ENCODE measurements at regions not wholly inside any gene's neighbourhood (a gene's known extent, or its start where the extent isn't known, plus 50 kb on each side); places are given as distances from the start of the nearest gene placed in this dataset.
"Not testable (repeated sequence)": the region's sequence is repeated elsewhere in the genome, so short reads cannot be mapped to it uniquely, and the experiment has no call there.

GRCh38 chr1:78263459-78263858 lies 217.7 kb downstream of the GIPC2 start:
- no peaks in the 10 kb centered on the region for H3K36me3 Mint-ChIP-seq
- ChIA-PET POLR2A (no interaction called here), CTCF (no interaction called here)
- H3K9me3 Mint-ChIP-seq, result peaks cover 5 to 16% (median 8%) of the 10 kb centered on the region in 5 donors
- Histone ChIP-seq H3K9me3 (ENCODE audit: low read length) (no peaks in the 10 kb centered on the region), H3K36me3 (ENCODE audit: insufficient read depth, low read length) (no peaks in the 10 kb centered on the region), H3K27me3 (ENCODE audit: insufficient read depth, low read length, poor library complexity, severe bottlenecking) (no peaks in the 10 kb centered on the region), H3K4me1 (ENCODE audit: insufficient read depth, low read length) (no peaks in the 10 kb centered on the region), H3K27ac (ENCODE audit: low read depth, low read length) (no peak overlapping the region), H3K4me3 (ENCODE audit: low read length) (no peak overlapping the region)
- DNase-seq, result no peak
- no peak overlapping the region for H3K27ac Mint-ChIP-seq
- no peak overlapping the region for H3K4me3 Mint-ChIP-seq
- no peaks in the 10 kb centered on the region for H3K4me1 Mint-ChIP-seq
- peaks cover 0 to 3% of the 10 kb centered on the region in 2 donors for H3K27me3 Mint-ChIP-seq

DNA sequence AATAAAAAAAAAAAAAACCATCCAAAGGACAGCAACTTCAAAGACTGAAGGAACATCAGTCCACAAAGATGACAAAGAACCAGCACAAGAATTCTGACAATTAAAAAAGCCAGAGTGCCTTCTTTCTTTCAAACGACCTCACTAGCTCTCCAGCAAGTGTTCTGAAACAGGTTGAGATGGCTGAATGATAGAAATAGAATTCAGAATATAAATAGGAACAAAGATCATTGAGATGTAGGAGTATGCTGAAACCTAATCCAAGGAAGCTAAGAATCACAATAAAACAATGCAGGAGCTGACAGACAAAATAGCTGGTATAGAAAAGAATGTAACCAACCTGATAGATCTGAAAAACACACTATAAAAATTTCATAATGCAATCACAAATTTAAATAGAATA lies 218.2 kb downstream of the GIPC2 start:
- ChIA-PET POLR2A (no interaction called here), CTCF (no interaction called here)
- no peaks in the 10 kb centered on the region for H3K36me3 Mint-ChIP-seq
- Histone ChIP-seq H3K4me3 (ENCODE audit: low read length) (no peak overlapping the region), H3K27me3 (ENCODE audit: insufficient read depth, low read length, poor library complexity, severe bottlenecking) (no peaks in the 10 kb centered on the region), H3K27ac (ENCODE audit: low read depth, low read length) (no peak overlapping the region), H3K4me1 (ENCODE audit: insufficient read depth, low read length) (no peaks in the 10 kb centered on the region), H3K36me3 (ENCODE audit: insufficient read depth, low read length) (no peaks in the 10 kb centered on the region), H3K9me3 (ENCODE audit: low read length) (no peaks in the 10 kb centered on the region)
- H3K4me3 Mint-ChIP-seq, result no peak overlapping the region
- no peak overlapping the region for H3K27ac Mint-ChIP-seq
- H3K27me3 Mint-ChIP-seq, result peaks cover 0 to 3% of the 10 kb centered on the region in 2 donors
- no peak for DNase-seq
- peaks cover 5 to 20% (median 8%) of the 10 kb centered on the region in 5 donors for H3K9me3 Mint-ChIP-seq
- no peaks in the 10 kb centered on the region for H3K4me1 Mint-ChIP-seq

- no peaks in the 10 kb centered on the region for H3K27me3 Mint-ChIP-seq
Observed at GRCh38 chr1:78267513-78268218, 221.9 kb downstream of the GIPC2 start.

GRCh38 chr1:78269591-78269990 lies 221.2 kb upstream of the PTGFR start:
- no peak for DNase-seq
- H3K4me1 ChIP-seq (ENCODE audit: insufficient read depth, low read length), result no peaks in the 10 kb centered on the region
- H3K36me3 ChIP-seq (ENCODE audit: insufficient read depth, low read length), result no peaks in the 10 kb centered on the region
- H3K9me3 ChIP-seq (ENCODE audit: low read length), result no peaks in the 10 kb centered on the region
- CTCF ChIA-PET, result no interaction called here
- H3K9me3 Mint-ChIP-seq, result peaks cover 0 to 14% (median 4%) of the 10 kb centered on the region in 5 donors
- H3K4me3 ChIP-seq (ENCODE audit: low read length), result no peak overlapping the region
- no peaks in the 10 kb centered on the region for H3K36me3 Mint-ChIP-seq
- H3K27me3 ChIP-seq (ENCODE audit: insufficient read depth, low read length, poor library complexity, severe bottlenecking), result no peaks in the 10 kb centered on the region
- no peaks in the 10 kb centered on the region for H3K27me3 Mint-ChIP-seq
- no peaks in the 10 kb centered on the region for H3K4me1 Mint-ChIP-seq
- H3K4me3 Mint-ChIP-seq, result no peak overlapping the region
- no peak overlapping the region for H3K27ac Mint-ChIP-seq
- POLR2A ChIA-PET, result no interaction called here
- no peak overlapping the region for H3K27ac ChIP-seq (ENCODE audit: low read depth, low read length)

More at GRCh38 chr1:78267513-78268218, 221.9 kb downstream of the GIPC2 start:
- no peak overlapping the region for H3K27ac Mint-ChIP-seq
- Histone ChIP-seq H3K27ac (ENCODE audit: low read depth, low read length) (no peak overlapping the region), H3K4me3 (ENCODE audit: low read length) (no peak overlapping the region), H3K27me3 (ENCODE audit: insufficient read depth, low read length, poor library complexity, severe bottlenecking) (no peaks in the 10 kb centered on the region), H3K9me3 (ENCODE audit: low read length) (no peaks in the 10 kb centered on the region), H3K4me1 (ENCODE audit: insufficient read depth, low read length) (no peaks in the 10 kb centered on the region), H3K36me3 (ENCODE audit: insufficient read depth, low read length) (no peaks in the 10 kb centered on the region)
- H3K36me3 Mint-ChIP-seq, result no peaks in the 10 kb centered on the region
- H3K9me3 Mint-ChIP-seq, result peaks cover 0 to 20% (median 7%) of the 10 kb centered on the region in 5 donors
- no peaks in the 10 kb centered on the region for H3K4me1 Mint-ChIP-seq
- POLR2A ChIA-PET, result no interaction called here
- H3K4me3 Mint-ChIP-seq, result no peak overlapping the region
- CTCF ChIA-PET, result no interaction called here
- DNase-seq, result no peak

- DNase-seq; H3K4me1 Mint-ChIP-seq; H3K4me1 ChIP-seq (ENCODE audit: insufficient read depth, low read length); H3K4me3 ChIP-seq (ENCODE audit: low read length); POLR2A ChIA-PET; H3K9me3 ChIP-seq (ENCODE audit: low read length); H3K27me3 Mint-ChIP-seq; H3K4me3 Mint-ChIP-seq; H3K27ac ChIP-seq (ENCODE audit: low read depth, low read length); H3K27ac Mint-ChIP-seq; H3K36me3 Mint-ChIP-seq; H3K27me3 ChIP-seq (ENCODE audit: insufficient read depth, low read length, poor library complexity, severe bottlenecking); H3K36me3 ChIP-seq (ENCODE audit: insufficient read depth, low read length); CTCF ChIA-PET; H3K9me3 Mint-ChIP-seq: not testable (repeated sequence)
Observed at GRCh38 chr1:78271423-78271822, 219.4 kb upstream of the PTGFR start.

- CTCF ChIA-PET, result no interaction called here
- H3K36me3 Mint-ChIP-seq, result no peaks in the 10 kb centered on the region
- H3K4me1 Mint-ChIP-seq, result no peaks in the 10 kb centered on the region
- peaks cover 0 to 4% (median 0%) of the 10 kb centered on the region in 5 donors for H3K9me3 Mint-ChIP-seq
- H3K4me3 ChIP-seq (ENCODE audit: low read length), result no peak overlapping the region
- POLR2A ChIA-PET, result no interaction called here
- peaks cover 0 to 6% of the 10 kb centered on the region in 2 donors for H3K27me3 Mint-ChIP-seq
- no peak overlapping the region for H3K27ac Mint-ChIP-seq
- no peak for DNase-seq
- no peaks in the 10 kb centered on the region for H3K36me3 ChIP-seq (ENCODE audit: insufficient read depth, low read length)
- no peak overlapping the region for H3K4me3 Mint-ChIP-seq
- H3K4me1 ChIP-seq (ENCODE audit: insufficient read depth, low read length), result no peaks in the 10 kb centered on the region
- no peaks in the 10 kb centered on the region for H3K9me3 ChIP-seq (ENCODE audit: low read length)
- H3K27me3 ChIP-seq (ENCODE audit: insufficient read depth, low read length, poor library complexity, severe bottlenecking), result no peaks in the 10 kb centered on the region
- H3K27ac ChIP-seq (ENCODE audit: low read depth, low read length), result no peak overlapping the region
Observed at GRCh38 chr1:78274814-78275213, 216.0 kb upstream of the PTGFR start.

DNA sequence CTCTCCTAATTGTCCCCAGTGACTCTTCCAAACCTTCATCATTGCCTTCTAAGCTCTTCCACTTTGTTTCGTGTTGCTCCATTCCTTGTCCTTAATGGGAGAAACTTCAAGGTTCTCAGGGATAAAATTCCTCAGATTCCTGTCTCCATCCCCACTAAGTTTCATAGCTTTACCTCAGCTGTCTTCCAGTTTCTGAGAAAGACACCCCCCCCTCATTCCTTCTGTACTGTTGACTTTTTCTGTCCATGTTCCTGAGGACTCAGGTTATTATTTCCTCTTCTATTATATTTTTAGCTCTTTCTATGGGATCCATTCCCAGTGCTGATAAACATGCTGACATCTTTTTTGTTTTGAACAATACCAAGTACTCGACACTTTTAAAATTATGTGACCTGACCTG lies 215.3 kb upstream of the PTGFR start:
- Mint-ChIP-seq H3K27me3 (peaks cover 0 to 6% of the 10 kb centered on the region in 2 donors), H3K4me3 (no peak overlapping the region), H3K36me3 (no peaks in the 10 kb centered on the region), H3K4me1 (no peaks in the 10 kb centered on the region), H3K27ac (no peak overlapping the region), H3K9me3 (peaks cover 0 to 4% (median 2%) of the 10 kb centered on the region in 5 donors)
- ChIA-PET CTCF (no interaction called here), POLR2A (no interaction called here)
- no peaks in the 10 kb centered on the region for H3K27me3 ChIP-seq (ENCODE audit: insufficient read depth, low read length, poor library complexity, severe bottlenecking)
- DNase-seq, result no peak
- H3K4me3 ChIP-seq (ENCODE audit: low read length), result no peak overlapping the region
- H3K9me3 ChIP-seq (ENCODE audit: low read length), result no peaks in the 10 kb centered on the region
- no peaks in the 10 kb centered on the region for H3K4me1 ChIP-seq (ENCODE audit: insufficient read depth, low read length)
- no peak overlapping the region for H3K27ac ChIP-seq (ENCODE audit: low read depth, low read length)
- no peaks in the 10 kb centered on the region for H3K36me3 ChIP-seq (ENCODE audit: insufficient read depth, low read length)

DNA sequence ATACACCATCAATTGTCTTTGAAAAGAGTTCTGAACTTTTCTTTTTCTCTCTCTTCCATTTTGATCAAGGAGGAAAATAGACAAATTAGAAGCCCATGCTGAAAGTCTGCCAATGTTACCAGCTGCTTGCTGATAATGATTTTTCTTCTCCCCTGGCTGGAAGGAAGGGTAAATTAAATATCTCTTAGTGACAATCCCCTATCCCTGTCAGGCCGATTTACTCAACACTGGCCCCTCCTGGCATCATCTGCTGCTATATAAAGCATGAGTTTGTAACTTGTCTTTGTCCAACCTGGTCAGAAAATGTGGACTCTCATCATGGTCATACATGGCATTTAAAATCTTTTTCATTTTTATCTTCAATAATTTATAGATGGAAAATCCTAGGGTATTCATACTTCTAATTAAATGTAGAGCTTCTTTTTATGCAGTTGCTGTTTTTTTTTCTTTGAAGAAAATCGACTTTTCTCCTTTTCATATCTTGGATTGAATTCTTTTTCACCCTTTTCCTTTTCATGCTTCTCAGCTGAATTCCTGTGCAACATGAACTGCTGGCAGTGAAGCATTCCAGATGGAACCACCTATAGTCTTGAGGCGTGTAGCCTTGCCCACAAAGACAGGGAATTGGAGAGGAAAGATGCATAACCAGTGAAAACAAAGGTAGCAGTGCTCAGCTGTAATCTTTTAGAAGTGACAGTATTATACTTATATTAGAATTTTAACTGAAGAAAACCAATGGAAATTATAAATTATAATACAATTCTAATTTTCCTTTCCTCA lies 214.7 kb upstream of the PTGFR start:
- Histone ChIP-seq H3K36me3 (ENCODE audit: insufficient read depth, low read length) (no peaks in the 10 kb centered on the region), H3K27ac (ENCODE audit: low read depth, low read length) (no peak overlapping the region), H3K9me3 (ENCODE audit: low read length) (no peaks in the 10 kb centered on the region), H3K27me3 (ENCODE audit: insufficient read depth, low read length, poor library complexity, severe bottlenecking) (no peaks in the 10 kb centered on the region), H3K4me3 (ENCODE audit: low read length) (no peak overlapping the region), H3K4me1 (ENCODE audit: insufficient read depth, low read length) (no peaks in the 10 kb centered on the region)
- no peak overlapping the region for H3K4me3 Mint-ChIP-seq
- CTCF ChIA-PET, result no interaction called here
- no peaks in the 10 kb centered on the region for H3K36me3 Mint-ChIP-seq
- POLR2A ChIA-PET, result no interaction called here
- DNase-seq, result no peak
- H3K9me3 Mint-ChIP-seq, result peaks cover 0 to 4% (median 2%) of the 10 kb centered on the region in 5 donors
- peaks cover 0 to 6% of the 10 kb centered on the region in 2 donors for H3K27me3 Mint-ChIP-seq
- H3K4me1 Mint-ChIP-seq, result no peaks in the 10 kb centered on the region
- no peak overlapping the region for H3K27ac Mint-ChIP-seq

Measured in CD8-positive, alpha-beta memory T cell (primary cell).